NCI-H82 (cell line): ENCODE measurements at regions not wholly inside any gene's neighbourhood (a gene's known extent, or its start where the extent isn't known, plus 50 kb on each side); places are given as distances from the start of the nearest gene placed in this dataset.
"Not testable (repeated sequence)": the region's sequence is repeated elsewhere in the genome, so short reads cannot be mapped to it uniquely, and the experiment has no call there.

ENCODE experiments used
- DNase-seq: peaks from one replicate; lab custom pipeline; 2025; lab: John Stamatoyannopoulos, UW

GRCh38 chr10:38600146-38600545 is 506.0 kb downstream of the ZNF37A start:
- DNase-seq: no peak

- no peak for DNase-seq
These were observed 506.6 kb downstream of the ZNF37A start for GRCh38 chr10:38600696-38601095.

- not testable (repeated sequence) for DNase-seq
These were observed 509.5 kb downstream of the ZNF37A start for GRCh38 chr10:38603681-38604080.

- not testable (repeated sequence) for DNase-seq
These were observed 510.3 kb downstream of the ZNF37A start for GRCh38 chr10:38604477-38604876.

- peak; percentile 0 for DNase-seq
These were observed 511.1 kb downstream of the ZNF37A start for GRCh38 chr10:38605153-38605661.

GRCh38 chr10:38615596-38615995 is 521.5 kb downstream of the ZNF37A start:
- DNase-seq: not testable (repeated sequence)

- not testable (repeated sequence) for DNase-seq
These were observed 525.7 kb downstream of the ZNF37A start for GRCh38 chr10:38619831-38620230.

GRCh38 chr10:38635650-38636049 is 541.5 kb downstream of the ZNF37A start:
- DNase-seq: not testable (repeated sequence)
